Body of pancreas (tissue), 4 donors: ENCODE measurements at regions not wholly inside any gene's neighbourhood (a gene's known extent, or its start where the extent isn't known, plus 50 kb on each side); places are given as distances from the start of the nearest gene placed in this dataset.

Experiments
- ATAC-seq: fragments of 150-250 bp; one replicate; pipeline ENCODE4 v1.9.1; 2016
- DNase-seq, 4 donors: peaks; one replicate each; pipeline ENCODE4 v3.0.0-alpha.2; 2019
- H3K27ac ChIP-seq, 4 donors: fragments of 200-600 bp; sonication (generic); 1 replicate in 3 of 4; 2 replicates in 1 of 4; pipeline versions ENCODE4 v1.5.1 to v1.6.1; 2016 to 2019; ENCODE audit warnings: mild to moderate bottlenecking in 1 of 4, mixed read lengths in 1 of 4, moderate library complexity in 1 of 4
- H3K27me3 ChIP-seq, 2 donors: fragments of 200-600 bp; sonication (generic); one replicate each; pipeline ENCODE4 v1.6.0; 2016; ENCODE audit warnings: mild to moderate bottlenecking in 1 of 2
- H3K36me3 ChIP-seq, 2 donors: fragments of 200-600 bp; sonication (generic); replicated peaks in 1 of 2; 2 replicates each; pipeline ENCODE4 v1.5.1; 2016; ENCODE audit warnings: low read depth in 2 of 2; ENCODE audit not compliant: insufficient read depth in 1 of 2
- H3K4me1 ChIP-seq: fragments of 200-600 bp; sonication (generic); one replicate; pipeline ENCODE4 v1.6.0; 2016
- H3K4me3 ChIP-seq, 2 donors: fragments of 200-600 bp; sonication (generic); 1 replicate in 1 of 2; 2 replicates in 1 of 2; pipeline ENCODE4 v1.5.1; 2016 to 2019
- H3K9me3 ChIP-seq, 3 donors: fragments of 200-600 bp; sonication (generic); 1 replicate in 2 of 3; 2 replicates in 1 of 3; pipeline ENCODE4 v1.5.1; 2016
- POLR2A ChIP-seq, 3 donors: fragments of 450-650 bp; IDR thresholded peaks; one replicate each; pipeline ENCODE4 v1.6.1; 2016; ENCODE audit warnings: antibody characterized with exemption in 3 of 3, mild to moderate bottlenecking in 2 of 3
- WGBS, 2 donors: methylation state at CpG; one replicate each; pipeline ENCODE4 v1.1.5; 2017; 5-methylcytosine and 5-hydroxymethylcytosine counted together
- intact Hi-C: fragments of 100-400 bp; cut with DNase I; formaldehyde crosslinking; loops from one replicate; pipeline ENCODE4 v1.15.1; 2023
- TF ChIP-seq, protein P1 (sequence below), 7 experiments: fragments of 450-650 bp in 4 of 7; fragments of 200-600 bp in 3 of 7; sonication (generic) in 3 of 7; IDR thresholded peaks; one replicate each; pipeline ENCODE4 v1.5.1; 2016 to 2019; ENCODE audit warnings: antibody characterized with exemption in 7 of 7

- TF ChIP-seq POLR2A (IDR thresholded peaks at IDR 0.05): no peak
- TF ChIP-seq, protein P1, sequence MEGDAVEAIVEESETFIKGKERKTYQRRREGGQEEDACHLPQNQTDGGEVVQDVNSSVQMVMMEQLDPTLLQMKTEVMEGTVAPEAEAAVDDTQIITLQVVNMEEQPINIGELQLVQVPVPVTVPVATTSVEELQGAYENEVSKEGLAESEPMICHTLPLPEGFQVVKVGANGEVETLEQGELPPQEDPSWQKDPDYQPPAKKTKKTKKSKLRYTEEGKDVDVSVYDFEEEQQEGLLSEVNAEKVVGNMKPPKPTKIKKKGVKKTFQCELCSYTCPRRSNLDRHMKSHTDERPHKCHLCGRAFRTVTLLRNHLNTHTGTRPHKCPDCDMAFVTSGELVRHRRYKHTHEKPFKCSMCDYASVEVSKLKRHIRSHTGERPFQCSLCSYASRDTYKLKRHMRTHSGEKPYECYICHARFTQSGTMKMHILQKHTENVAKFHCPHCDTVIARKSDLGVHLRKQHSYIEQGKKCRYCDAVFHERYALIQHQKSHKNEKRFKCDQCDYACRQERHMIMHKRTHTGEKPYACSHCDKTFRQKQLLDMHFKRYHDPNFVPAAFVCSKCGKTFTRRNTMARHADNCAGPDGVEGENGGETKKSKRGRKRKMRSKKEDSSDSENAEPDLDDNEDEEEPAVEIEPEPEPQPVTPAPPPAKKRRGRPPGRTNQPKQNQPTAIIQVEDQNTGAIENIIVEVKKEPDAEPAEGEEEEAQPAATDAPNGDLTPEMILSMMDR (IDR thresholded peaks at IDR 0.05): no peak
- DNase-seq (no peak), ATAC-seq (no peak)
- H3K4me1 ChIP-seq: peaks cover 10% of the 10 kb centered on the region
- WGBS, 2 donors: 92 to 94% methylated on average over 4 of the region's 4 CpGs
- H3K36me3 ChIP-seq: no peaks in the 10 kb centered on the region
- no peak overlapping the region for H3K4me3 ChIP-seq
- intact Hi-C loops: no loop called here
- no peaks in the 10 kb centered on the region for H3K27me3 ChIP-seq
- H3K9me3 ChIP-seq: no peaks in the 10 kb centered on the region
- H3K27ac ChIP-seq: no peak overlapping the region
Observed at GRCh38 chr15:39290711-39291435, 290.0 kb upstream of the THBS1 start.

GRCh38 chr15:39291690-39292089 lies 289.2 kb upstream of the THBS1 start:
- TF ChIP-seq, protein P1 (IDR thresholded peaks at IDR 0.05): no peak
- TF ChIP-seq POLR2A (IDR thresholded peaks at IDR 0.05): no peak
- H3K4me3 ChIP-seq: no peak overlapping the region
- H3K27ac ChIP-seq: no peak overlapping the region
- no peak for DNase-seq
- no peaks in the 10 kb centered on the region for H3K36me3 ChIP-seq
- peaks cover 9% of the 10 kb centered on the region for H3K4me1 ChIP-seq
- ATAC-seq: no peak
- no peaks in the 10 kb centered on the region for H3K9me3 ChIP-seq
- WGBS, 2 donors: 81 to 83% methylated on average over 3 of the region's 3 CpGs
- intact Hi-C loops: no loop called here
- H3K27me3 ChIP-seq: no peaks in the 10 kb centered on the region

DNA sequence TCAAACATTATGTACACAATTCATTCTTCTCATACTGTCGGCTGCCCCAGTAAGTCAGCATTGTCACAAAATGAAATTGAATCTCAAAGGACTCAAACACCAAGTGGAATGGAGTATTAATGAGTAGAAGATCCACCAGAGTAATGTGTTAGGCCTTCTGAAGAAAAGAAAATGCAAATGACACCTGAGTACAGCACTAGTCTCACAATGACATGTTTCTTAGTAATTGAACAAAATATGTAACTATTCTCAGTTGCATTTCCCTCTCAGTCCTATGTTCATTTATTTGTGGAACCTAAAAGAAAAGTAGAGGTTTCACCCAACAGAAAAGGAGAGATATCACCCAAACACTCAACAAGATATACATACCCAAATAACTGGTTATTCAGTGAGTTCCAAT lies 283.9 kb upstream of the THBS1 start:
- no peaks in the 10 kb centered on the region for H3K27me3 ChIP-seq
- H3K27ac ChIP-seq: no peak overlapping the region
- H3K36me3 ChIP-seq: no peaks in the 10 kb centered on the region
- H3K9me3 ChIP-seq: no peaks in the 10 kb centered on the region
- TF ChIP-seq, protein P1 (IDR thresholded peaks at IDR 0.05): no peak
- TF ChIP-seq POLR2A (IDR thresholded peaks at IDR 0.05): no peak
- DNase-seq (no peak), ATAC-seq (no peak)
- H3K4me3 ChIP-seq: no peak overlapping the region
- 83 to 86% methylated on average over 1 of the region's 1 CpG for WGBS, 2 donors
- no peaks in the 10 kb centered on the region for H3K4me1 ChIP-seq
- intact Hi-C loops: no loop called here

DNA sequence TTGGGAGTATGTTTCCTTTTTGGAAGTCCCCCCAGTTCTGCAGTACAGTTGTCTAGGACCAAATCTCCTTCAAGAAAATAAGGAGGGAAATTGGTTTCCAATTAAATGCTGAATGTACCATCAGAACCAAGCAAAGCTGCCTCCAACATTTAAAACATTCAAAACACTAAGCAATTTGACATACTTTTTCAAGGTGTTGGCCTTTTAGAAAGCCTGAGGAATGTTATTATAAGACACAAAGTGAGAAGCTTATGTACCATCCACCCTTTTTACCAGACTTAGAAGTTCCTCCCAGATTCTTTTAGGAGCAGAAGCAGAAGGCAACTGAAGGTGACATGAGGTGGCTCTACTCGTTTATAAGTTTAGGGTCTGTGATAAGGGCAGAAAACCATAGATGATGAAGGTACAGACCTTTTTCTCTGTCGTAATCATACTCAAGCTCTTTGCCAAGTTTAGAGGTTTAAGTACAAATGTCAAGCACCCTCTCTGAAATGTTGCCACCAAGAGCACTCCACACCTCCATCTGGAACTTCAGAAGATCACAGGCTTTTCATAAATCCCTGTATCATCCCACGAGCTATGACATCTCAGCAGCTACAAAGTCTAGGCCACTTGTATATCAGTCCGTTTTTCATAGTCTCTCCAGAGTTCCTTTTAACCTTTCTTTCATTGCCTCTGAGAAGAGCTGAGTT lies 282.5 kb upstream of the THBS1 start:
- 89 to 92% methylated on average over 4 of the region's 4 CpGs for WGBS, 2 donors
- intact Hi-C loops: no loop called here

More for the DNA sequence above, 282.5 kb upstream of the THBS1 start:
- ATAC-seq (no peak), DNase-seq (no peak)
- H3K36me3 ChIP-seq: no peaks in the 10 kb centered on the region
- no peaks in the 10 kb centered on the region for H3K4me1 ChIP-seq
- no peak overlapping the region for H3K4me3 ChIP-seq
- no peak overlapping the region for H3K27ac ChIP-seq
- H3K27me3 ChIP-seq: no peaks in the 10 kb centered on the region
- TF ChIP-seq, protein P1 (IDR thresholded peaks at IDR 0.05): no peak
- no peak for TF ChIP-seq POLR2A (IDR thresholded peaks at IDR 0.05)
- H3K9me3 ChIP-seq: no peaks in the 10 kb centered on the region
